ENCODE measurements at regions not wholly inside any gene's neighbourhood (a gene's known extent, or its start where the extent isn't known, plus 50 kb on each side); places are given as distances from the start of the nearest gene placed in this dataset.

DNA sequence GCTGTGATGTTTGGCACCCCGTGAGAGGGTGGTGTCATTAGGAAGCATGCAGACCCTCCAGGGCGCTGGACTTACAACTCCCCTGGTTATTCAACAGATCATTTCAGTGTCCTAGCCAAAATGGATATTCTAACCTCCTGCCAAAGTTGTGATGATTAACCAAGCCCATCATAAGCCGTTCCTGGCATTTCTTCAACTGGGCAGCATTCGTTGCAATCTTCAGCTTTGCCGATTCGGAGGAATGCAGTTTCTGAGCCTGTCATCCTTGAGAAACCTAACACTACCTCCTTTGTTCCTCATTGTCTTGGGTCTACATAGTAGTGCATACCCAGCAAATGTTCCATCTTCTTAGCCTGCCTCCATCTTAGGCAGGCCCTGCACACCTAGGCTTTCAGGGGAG, 79.2 kb upstream of the MAP3K4 start:
- no peaks in the 10 kb centered on the region for H3K36me3 ChIP-seq (ENCODE audit: control insufficient read depth in 4 of 4, insufficient read depth in 3 of 4, low read depth in 1 of 4, low read length in 3 of 4)
- no peak overlapping the region for H3K9ac ChIP-seq (ENCODE audit: low read depth in 1 of 2, low read length in 2 of 2)
- WGBS, result 88% methylated on average over 6 of the region's 6 CpGs
- no peaks in the 10 kb centered on the region for H3K4me1 ChIP-seq (ENCODE audit: control insufficient read depth in 4 of 4, insufficient read depth in 4 of 4, low read length in 3 of 4)
- H3K27me3 ChIP-seq (ENCODE audit: control insufficient read depth in 4 of 4, insufficient read depth in 4 of 4, low read length in 3 of 4), result no peaks in the 10 kb centered on the region
- H3K9me3 ChIP-seq (ENCODE audit: control insufficient read depth in 4 of 4, low read length in 3 of 4), result peaks cover 0 to 4% (median 2%) of the 10 kb centered on the region in 4 donors
- no peak overlapping the region for H3K27ac ChIP-seq (ENCODE audit: low read depth in 1 of 2, low read length in 2 of 2)
- no peak for DNase-seq (ENCODE audit: low spot score)
- TF ChIP-seq GABPA (IDR thresholded peaks at IDR 0.05 in 1 of 2, conservative IDR thresholded peaks at IDR 0.05 in 1 of 2), result no peak
- TF ChIP-seq YY1 (IDR thresholded peaks at IDR 0.05), result no peak
- TF ChIP-seq, protein P1, sequence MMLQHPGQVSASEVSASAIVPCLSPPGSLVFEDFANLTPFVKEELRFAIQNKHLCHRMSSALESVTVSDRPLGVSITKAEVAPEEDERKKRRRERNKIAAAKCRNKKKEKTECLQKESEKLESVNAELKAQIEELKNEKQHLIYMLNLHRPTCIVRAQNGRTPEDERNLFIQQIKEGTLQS (IDR thresholded peaks at IDR 0.05), result no peak
- H3K4me3 ChIP-seq (ENCODE audit: low read depth in 1 of 3, low read length in 3 of 3), result no peak overlapping the region

DNA sequence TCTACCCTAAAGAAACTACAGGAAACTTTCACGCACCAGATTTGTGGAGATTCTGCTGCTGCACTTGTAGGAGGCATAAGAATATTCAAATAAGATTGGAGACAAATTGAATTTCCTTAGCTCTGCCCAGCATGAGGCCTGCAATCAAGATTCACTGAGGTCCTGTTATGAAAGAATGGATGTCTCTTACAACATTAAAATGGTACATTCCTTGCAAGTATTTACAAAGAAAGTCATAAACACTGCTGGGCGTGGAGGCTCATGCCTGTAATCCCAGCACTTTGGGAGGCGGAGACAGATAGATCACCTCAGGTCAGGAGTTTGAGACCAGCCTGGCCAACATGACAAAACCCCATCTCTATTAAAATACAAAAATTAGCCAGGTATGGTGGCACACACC, 74.0 kb upstream of the MAP3K4 start:
- H3K27me3 ChIP-seq (ENCODE audit: control insufficient read depth in 4 of 4, insufficient read depth in 4 of 4, low read length in 3 of 4), result no peaks in the 10 kb centered on the region
- H3K27ac ChIP-seq (ENCODE audit: low read depth in 1 of 2, low read length in 2 of 2), result no peak overlapping the region
- no peak for TF ChIP-seq GABPA (IDR thresholded peaks at IDR 0.05 in 1 of 2, conservative IDR thresholded peaks at IDR 0.05 in 1 of 2)
- no peak for TF ChIP-seq RAD21 (IDR thresholded peaks at IDR 0.05)
- no peak for TF ChIP-seq SP1 (IDR thresholded peaks at IDR 0.05)
- TF ChIP-seq YY1 (IDR thresholded peaks at IDR 0.05), result no peak
- no peak for TF ChIP-seq JUND (IDR thresholded peaks at IDR 0.05)
- no peak for TF ChIP-seq FOXA2 (IDR thresholded peaks at IDR 0.05)
- TF ChIP-seq, protein P2, sequence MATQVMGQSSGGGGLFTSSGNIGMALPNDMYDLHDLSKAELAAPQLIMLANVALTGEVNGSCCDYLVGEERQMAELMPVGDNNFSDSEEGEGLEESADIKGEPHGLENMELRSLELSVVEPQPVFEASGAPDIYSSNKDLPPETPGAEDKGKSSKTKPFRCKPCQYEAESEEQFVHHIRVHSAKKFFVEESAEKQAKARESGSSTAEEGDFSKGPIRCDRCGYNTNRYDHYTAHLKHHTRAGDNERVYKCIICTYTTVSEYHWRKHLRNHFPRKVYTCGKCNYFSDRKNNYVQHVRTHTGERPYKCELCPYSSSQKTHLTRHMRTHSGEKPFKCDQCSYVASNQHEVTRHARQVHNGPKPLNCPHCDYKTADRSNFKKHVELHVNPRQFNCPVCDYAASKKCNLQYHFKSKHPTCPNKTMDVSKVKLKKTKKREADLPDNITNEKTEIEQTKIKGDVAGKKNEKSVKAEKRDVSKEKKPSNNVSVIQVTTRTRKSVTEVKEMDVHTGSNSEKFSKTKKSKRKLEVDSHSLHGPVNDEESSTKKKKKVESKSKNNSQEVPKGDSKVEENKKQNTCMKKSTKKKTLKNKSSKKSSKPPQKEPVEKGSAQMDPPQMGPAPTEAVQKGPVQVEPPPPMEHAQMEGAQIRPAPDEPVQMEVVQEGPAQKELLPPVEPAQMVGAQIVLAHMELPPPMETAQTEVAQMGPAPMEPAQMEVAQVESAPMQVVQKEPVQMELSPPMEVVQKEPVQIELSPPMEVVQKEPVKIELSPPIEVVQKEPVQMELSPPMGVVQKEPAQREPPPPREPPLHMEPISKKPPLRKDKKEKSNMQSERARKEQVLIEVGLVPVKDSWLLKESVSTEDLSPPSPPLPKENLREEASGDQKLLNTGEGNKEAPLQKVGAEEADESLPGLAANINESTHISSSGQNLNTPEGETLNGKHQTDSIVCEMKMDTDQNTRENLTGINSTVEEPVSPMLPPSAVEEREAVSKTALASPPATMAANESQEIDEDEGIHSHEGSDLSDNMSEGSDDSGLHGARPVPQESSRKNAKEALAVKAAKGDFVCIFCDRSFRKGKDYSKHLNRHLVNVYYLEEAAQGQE (IDR thresholded peaks at IDR 0.05), result no peak
- TF ChIP-seq HNF4A (conservative IDR thresholded peaks at IDR 0.05), result no peak
- TF ChIP-seq, protein P3, sequence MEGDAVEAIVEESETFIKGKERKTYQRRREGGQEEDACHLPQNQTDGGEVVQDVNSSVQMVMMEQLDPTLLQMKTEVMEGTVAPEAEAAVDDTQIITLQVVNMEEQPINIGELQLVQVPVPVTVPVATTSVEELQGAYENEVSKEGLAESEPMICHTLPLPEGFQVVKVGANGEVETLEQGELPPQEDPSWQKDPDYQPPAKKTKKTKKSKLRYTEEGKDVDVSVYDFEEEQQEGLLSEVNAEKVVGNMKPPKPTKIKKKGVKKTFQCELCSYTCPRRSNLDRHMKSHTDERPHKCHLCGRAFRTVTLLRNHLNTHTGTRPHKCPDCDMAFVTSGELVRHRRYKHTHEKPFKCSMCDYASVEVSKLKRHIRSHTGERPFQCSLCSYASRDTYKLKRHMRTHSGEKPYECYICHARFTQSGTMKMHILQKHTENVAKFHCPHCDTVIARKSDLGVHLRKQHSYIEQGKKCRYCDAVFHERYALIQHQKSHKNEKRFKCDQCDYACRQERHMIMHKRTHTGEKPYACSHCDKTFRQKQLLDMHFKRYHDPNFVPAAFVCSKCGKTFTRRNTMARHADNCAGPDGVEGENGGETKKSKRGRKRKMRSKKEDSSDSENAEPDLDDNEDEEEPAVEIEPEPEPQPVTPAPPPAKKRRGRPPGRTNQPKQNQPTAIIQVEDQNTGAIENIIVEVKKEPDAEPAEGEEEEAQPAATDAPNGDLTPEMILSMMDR (IDR thresholded peaks at IDR 0.05; ENCODE audit: low read depth, low read length, missing input control), result no peak
- no peak for TF ChIP-seq FOXA1 (IDR thresholded peaks at IDR 0.05)
- TF ChIP-seq HNF4G (IDR thresholded peaks at IDR 0.05), result no peak
- H3K36me3 ChIP-seq (ENCODE audit: control insufficient read depth in 4 of 4, insufficient read depth in 3 of 4, low read depth in 1 of 4, low read length in 3 of 4), result no peaks in the 10 kb centered on the region
- no peak overlapping the region for H3K4me3 ChIP-seq (ENCODE audit: low read depth in 1 of 3, low read length in 3 of 3)
- no peak overlapping the region for H3K9ac ChIP-seq (ENCODE audit: low read depth in 1 of 2, low read length in 2 of 2)
- peaks cover 0 to 21% (median 16%) of the 10 kb centered on the region in 4 donors for H3K4me1 ChIP-seq (ENCODE audit: control insufficient read depth in 4 of 4, insufficient read depth in 4 of 4, low read length in 3 of 4)
- 94% methylated on average over 3 of the region's 3 CpGs for WGBS
- DNase-seq (ENCODE audit: low spot score), result no peak
- H3K9me3 ChIP-seq (ENCODE audit: control insufficient read depth in 4 of 4, low read length in 3 of 4), result peaks cover 0 to 4% (median 2%) of the 10 kb centered on the region in 4 donors
